Right lobe of liver (tissue), 4 donors: ENCODE measurements at regions not wholly inside any gene's neighbourhood (a gene's known extent, or its start where the extent isn't known, plus 50 kb on each side); places are given as distances from the start of the nearest gene placed in this dataset.

ENCODE experiments used
- CTCF ChIP-seq, 4 donors: fragments of 200-600 bp in 3 of 4; fragments of 450-650 bp in 1 of 4; IDR thresholded peaks; one replicate each; pipeline versions ENCODE4 v1.5.1 to v1.8.0; 2016 to 2022; ENCODE audit warnings: antibody characterized with exemption in 4 of 4, mild to moderate bottlenecking in 2 of 4
- POLR2A ChIP-seq: fragments of 450-650 bp; IDR thresholded peaks from one replicate; pipeline ENCODE4 v1.6.1; 2017; ENCODE audit warnings: antibody characterized with exemption, mild to moderate bottlenecking
- donor health status: DM: no; HTN: no; CAD: no.
- donor health status: DM: no; HTN: no; CAD: no.
- donor health status: DM: no; HTN: yes; CAD: no.

- TF ChIP-seq CTCF (IDR thresholded peaks at IDR 0.05) (no peak), POLR2A (no peak)
Observed at GRCh38 chr6:26222571-26222970, 135.3 kb downstream of the HFE start.
